ENCODE measurements at regions not wholly inside any gene's neighbourhood (a gene's known extent, or its start where the extent isn't known, plus 50 kb on each side); places are given as distances from the start of the nearest gene placed in this dataset.

DNA sequence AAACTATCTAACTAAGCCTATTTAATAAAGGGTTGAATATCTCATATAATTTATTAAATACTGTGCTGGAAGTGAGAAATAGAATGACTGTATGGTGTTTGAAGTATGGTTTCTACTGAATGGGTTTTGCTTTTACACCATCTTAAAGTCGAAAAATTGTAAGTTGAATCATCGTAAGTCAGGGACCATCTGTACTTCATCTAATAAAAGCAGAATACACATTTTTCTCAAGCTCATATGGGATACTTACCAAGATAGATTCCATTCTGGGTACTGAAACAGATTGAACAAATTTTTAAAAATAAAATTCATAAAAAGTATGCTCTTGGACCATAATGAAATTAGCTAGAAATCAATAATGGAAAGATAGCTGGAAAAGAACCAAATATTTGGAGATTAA, 285.4 kb downstream of the CXCL12 start:
- no peak for TF ChIP-seq SIN3A (IDR thresholded peaks at IDR 0.05; ENCODE audit: borderline replicate concordance, insufficient read depth, low read length)
- TF ChIP-seq FOXP2 (optimal IDR thresholded peaks at IDR 0.05; ENCODE audit: borderline replicate concordance, extremely low read depth, extremely low read length, insufficient read depth): no peak
- TF ChIP-seq REST (IDR thresholded peaks at IDR 0.05; ENCODE audit: insufficient read depth in 1 of 2, low read depth in 2 of 2, low read length in 2 of 2): no peak
- no peak for TF ChIP-seq POLR2AphosphoS5 (IDR thresholded peaks at IDR 0.05; ENCODE audit: low read depth, low read length)
- no peak for TF ChIP-seq TAF1 (IDR thresholded peaks at IDR 0.05; ENCODE audit: borderline replicate concordance, insufficient read depth, low read length)

DNA sequence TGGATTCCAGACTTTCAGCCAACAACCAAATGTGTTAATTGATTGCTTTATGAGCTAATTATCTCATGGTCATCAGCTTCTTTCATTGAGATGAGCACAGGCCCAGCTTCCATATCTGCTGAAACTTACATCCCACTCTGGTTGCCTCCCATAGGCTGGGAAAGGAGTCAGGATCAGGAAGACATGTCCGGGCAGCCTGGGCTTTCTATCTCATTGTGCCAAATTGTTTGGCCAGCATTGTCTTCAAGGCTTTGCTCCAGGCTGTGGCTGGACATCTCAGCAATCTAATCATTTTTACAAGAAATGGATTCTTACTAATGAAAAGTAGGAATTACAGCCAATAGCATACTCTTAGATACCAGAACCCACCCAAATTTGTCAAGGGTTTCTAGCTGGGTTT, 295.2 kb downstream of the CXCL12 start:
- TF ChIP-seq TAF1 (IDR thresholded peaks at IDR 0.05; ENCODE audit: borderline replicate concordance, insufficient read depth, low read length) (no peak), SIN3A (IDR thresholded peaks at IDR 0.05; ENCODE audit: borderline replicate concordance, insufficient read depth, low read length) (no peak), POLR2AphosphoS5 (IDR thresholded peaks at IDR 0.05; ENCODE audit: low read depth, low read length) (no peak), REST (IDR thresholded peaks at IDR 0.05; ENCODE audit: insufficient read depth in 1 of 2, low read depth in 2 of 2, low read length in 2 of 2) (no peak), FOXP2 (optimal IDR thresholded peaks at IDR 0.05; ENCODE audit: borderline replicate concordance, extremely low read depth, extremely low read length, insufficient read depth) (no peak)

GRCh38 chr10:44087403-44087802, 297.5 kb downstream of the CXCL12 start:
- TF ChIP-seq REST (IDR thresholded peaks at IDR 0.05; ENCODE audit: insufficient read depth in 1 of 2, low read depth in 2 of 2, low read length in 2 of 2): no peak
- TF ChIP-seq POLR2AphosphoS5 (IDR thresholded peaks at IDR 0.05; ENCODE audit: low read depth, low read length): no peak
- no peak for TF ChIP-seq SIN3A (IDR thresholded peaks at IDR 0.05; ENCODE audit: borderline replicate concordance, insufficient read depth, low read length)
- TF ChIP-seq TAF1 (IDR thresholded peaks at IDR 0.05; ENCODE audit: borderline replicate concordance, insufficient read depth, low read length): no peak
- no peak for TF ChIP-seq FOXP2 (optimal IDR thresholded peaks at IDR 0.05; ENCODE audit: borderline replicate concordance, extremely low read depth, extremely low read length, insufficient read depth)

DNA sequence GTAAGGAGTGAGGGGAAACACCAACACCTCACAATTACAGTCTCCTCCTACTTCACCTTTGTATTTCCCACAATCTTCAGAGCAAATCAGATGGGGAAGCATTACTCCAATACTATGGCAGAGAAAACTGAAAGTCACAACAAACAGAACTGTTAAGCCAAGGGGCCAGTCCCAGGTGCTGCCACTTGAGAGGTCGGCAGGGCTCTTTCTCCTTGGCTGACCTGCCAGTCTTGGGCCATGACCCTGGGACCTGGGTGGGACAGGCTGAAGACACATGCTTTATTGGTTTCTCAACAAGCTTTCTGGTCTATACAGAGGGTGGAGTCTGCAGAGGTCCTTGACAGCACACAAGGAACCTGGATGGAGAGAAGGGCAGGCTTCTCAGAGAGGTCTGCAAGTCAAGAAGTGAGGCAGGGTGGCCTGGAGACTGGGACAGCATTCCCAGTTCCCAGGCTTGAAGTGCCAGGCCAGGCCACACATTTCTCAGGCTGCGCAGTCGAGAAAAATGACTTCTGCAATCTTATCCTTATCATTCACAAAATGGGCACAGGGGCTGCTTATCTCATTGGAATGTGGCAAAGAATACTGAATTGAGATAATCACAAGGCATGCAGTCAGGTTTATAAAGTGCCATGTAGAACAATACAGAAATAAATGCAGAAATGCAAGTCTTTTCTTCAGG, 301.0 kb downstream of the CXCL12 start:
- no peak for TF ChIP-seq TAF1 (IDR thresholded peaks at IDR 0.05; ENCODE audit: borderline replicate concordance, insufficient read depth, low read length)

DNA sequence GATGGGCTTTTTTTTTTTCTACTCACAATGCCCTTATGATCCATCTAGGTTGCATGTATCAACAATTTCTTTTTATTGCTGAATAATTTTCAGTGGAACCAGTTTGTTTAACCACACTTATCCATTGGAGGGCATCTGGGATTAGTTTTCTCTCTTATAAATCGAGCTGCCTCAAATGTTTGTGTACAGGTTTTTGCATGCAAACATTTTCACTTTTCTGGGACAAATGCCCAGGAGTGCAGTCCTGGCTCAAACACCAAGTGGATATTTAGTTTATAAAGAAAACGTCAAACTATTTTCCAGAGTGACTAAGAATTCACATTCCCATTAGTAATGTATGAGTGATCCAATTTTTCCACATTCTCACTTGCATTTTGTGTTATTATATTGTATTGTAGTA, 313.4 kb downstream of the CXCL12 start:
- TF ChIP-seq SIN3A (IDR thresholded peaks at IDR 0.05; ENCODE audit: borderline replicate concordance, insufficient read depth, low read length) (no peak), FOXP2 (optimal IDR thresholded peaks at IDR 0.05; ENCODE audit: borderline replicate concordance, extremely low read depth, extremely low read length, insufficient read depth) (no peak), TAF1 (IDR thresholded peaks at IDR 0.05; ENCODE audit: borderline replicate concordance, insufficient read depth, low read length) (no peak), POLR2AphosphoS5 (IDR thresholded peaks at IDR 0.05; ENCODE audit: low read depth, low read length) (no peak), REST (IDR thresholded peaks at IDR 0.05; ENCODE audit: insufficient read depth in 1 of 2, low read depth in 2 of 2, low read length in 2 of 2) (no peak)
